NT2/D1 (cell line): ENCODE measurements at regions not wholly inside any gene's neighbourhood (a gene's known extent, or its start where the extent isn't known, plus 50 kb on each side); places are given as distances from the start of the nearest gene placed in this dataset.

Source experiments
- YY1 ChIP-seq: IDR thresholded peaks from 2 replicates; pipeline ENCODE4 v1.6.1; 2011; ENCODE audit not compliant: insufficient read length, insufficient read depth
- ZNF274 ChIP-seq: IDR thresholded peaks from 2 replicates; pipeline ENCODE4 v1.6.1; 2011; ENCODE audit warnings: mild to moderate bottlenecking, low read depth, low read length

- TF ChIP-seq ZNF274 (no peak), YY1 (no peak)
Measured at GRCh38 chr9:26157411-26157810, 479.2 kb upstream of the TUSC1 start.
